Gastroesophageal sphincter (tissue), 3 donors: ENCODE measurements at regions not wholly inside any gene's neighbourhood (a gene's known extent, or its start where the extent isn't known, plus 50 kb on each side); places are given as distances from the start of the nearest gene placed in this dataset.

Source experiments
- POLR2A ChIP-seq, 2 donors: fragments of 450-650 bp; IDR thresholded peaks; one replicate each; pipeline ENCODE4 v1.6.1; 2017; ENCODE audit warnings: antibody characterized with exemption in 2 of 2, mild to moderate bottlenecking in 2 of 2, moderate library complexity in 1 of 2
- POLR2AphosphoS5 ChIP-seq: sonication (generic); formaldehyde crosslinking; IDR thresholded peaks from one replicate; pipeline ENCODE4 v1.6.1; 2017; ENCODE audit warnings: antibody characterized with exemption
- TF ChIP-seq, protein P1 (sequence below), 4 experiments: fragments of 200-600 bp in 2 of 4; fragments of 450-650 bp in 2 of 4; sonication (generic) in 1 of 4; IDR thresholded peaks; one replicate each; pipeline ENCODE4 v1.5.1; 2017 to 2019; ENCODE audit warnings: antibody characterized with exemption in 4 of 4, mild to moderate bottlenecking in 2 of 4, moderate library complexity in 2 of 4

DNA sequence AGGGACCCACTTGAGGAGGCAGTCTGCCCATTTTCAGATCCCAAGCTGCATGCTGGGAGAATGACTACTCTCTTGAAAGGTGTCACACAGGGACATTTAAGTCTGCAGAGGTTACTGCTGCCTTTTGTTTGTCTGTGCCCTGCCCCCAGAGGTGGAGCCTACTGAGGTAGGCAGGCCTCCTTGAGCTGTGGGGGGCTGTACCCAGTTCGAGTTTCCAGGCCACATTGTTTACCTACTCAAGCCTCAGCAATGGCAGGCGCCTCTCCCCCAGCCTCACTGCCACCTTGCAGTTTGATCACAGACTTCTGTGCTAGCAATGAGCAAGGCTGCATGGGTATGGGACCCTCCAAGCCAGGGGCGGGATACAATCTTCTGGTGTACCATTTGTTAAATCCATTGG is 126.0 kb downstream of the OR4A5 start:
- TF ChIP-seq, protein P1, sequence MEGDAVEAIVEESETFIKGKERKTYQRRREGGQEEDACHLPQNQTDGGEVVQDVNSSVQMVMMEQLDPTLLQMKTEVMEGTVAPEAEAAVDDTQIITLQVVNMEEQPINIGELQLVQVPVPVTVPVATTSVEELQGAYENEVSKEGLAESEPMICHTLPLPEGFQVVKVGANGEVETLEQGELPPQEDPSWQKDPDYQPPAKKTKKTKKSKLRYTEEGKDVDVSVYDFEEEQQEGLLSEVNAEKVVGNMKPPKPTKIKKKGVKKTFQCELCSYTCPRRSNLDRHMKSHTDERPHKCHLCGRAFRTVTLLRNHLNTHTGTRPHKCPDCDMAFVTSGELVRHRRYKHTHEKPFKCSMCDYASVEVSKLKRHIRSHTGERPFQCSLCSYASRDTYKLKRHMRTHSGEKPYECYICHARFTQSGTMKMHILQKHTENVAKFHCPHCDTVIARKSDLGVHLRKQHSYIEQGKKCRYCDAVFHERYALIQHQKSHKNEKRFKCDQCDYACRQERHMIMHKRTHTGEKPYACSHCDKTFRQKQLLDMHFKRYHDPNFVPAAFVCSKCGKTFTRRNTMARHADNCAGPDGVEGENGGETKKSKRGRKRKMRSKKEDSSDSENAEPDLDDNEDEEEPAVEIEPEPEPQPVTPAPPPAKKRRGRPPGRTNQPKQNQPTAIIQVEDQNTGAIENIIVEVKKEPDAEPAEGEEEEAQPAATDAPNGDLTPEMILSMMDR (IDR thresholded peaks at IDR 0.05): no peak
- TF ChIP-seq POLR2A (IDR thresholded peaks at IDR 0.05) (no peak), POLR2AphosphoS5 (no peak)
